K562 (cell line): ENCODE measurements at regions not wholly inside any gene's neighbourhood (a gene's known extent, or its start where the extent isn't known, plus 50 kb on each side); places are given as distances from the start of the nearest gene placed in this dataset.

Experiments used
- ATAC-seq: fragments of 200-7000 bp; cut with Tn5 transposase; 3 replicates; pipeline ENCODE4 v1.9.1; 2020; ENCODE audit warnings: moderate library complexity
- BruUV-seq: library from RNA; stranded (reverse); fragments of 400-500 nt; replicated peaks from 2 replicates; lab custom pipeline; 2021; lab: Mats Ljungman, UMichigan
- CTCF ChIA-PET: fragments of 300-600 bp; formaldehyde crosslinking; extraction: SDS; loops from one replicate; lab custom pipeline; 2021; ENCODE audit warnings: low intra/inter-chr PET ratio; lab: Yijun Ruan, JAX
- POLR2A ChIA-PET: fragments of 300-600, 350-650 bp; sonication (Branson Sonifier 250); formaldehyde crosslinking; extraction: SDS; loops from one replicate; lab custom pipeline; 2021; ENCODE audit warnings: antibody characterized with exemption, inconsistent platforms; lab: Yijun Ruan, JAX
- DNase-seq, 4 experiments: peaks; one replicate each; pipeline versions ENCODE4 v3.0.0 to v3.0.0-alpha.2; 2011 to 2018; ENCODE audit warnings: low spot score in 3 of 4, mixed read lengths in 3 of 4; ENCODE audit errors: extremely low read depth in 1 of 4
- FAIRE-seq: peaks from 2 replicates; lab custom pipeline; 2011; peaks lifted over from hg19 to GRCh38; lab: Jason Lieb, UNC
- H2AFZ ChIP-seq: 2 replicates; pipeline ENCODE4 v1.6.0; 2011; ENCODE audit warnings: low read depth, low read length, control low read depth, inconsistent platforms
- H3K27ac ChIP-seq: fragments of 200-600 bp; 3 replicates; pipeline ENCODE4 v1.8.0; 2011; ENCODE audit warnings: low read depth, mild to moderate bottlenecking, control low read depth, inconsistent platforms, low read length, moderate library complexity, mixed read lengths; ENCODE audit errors: extremely low read depth
- H3K27me3 ChIP-seq, 2 experiments: fragments of 300-600 bp in 1 of 2; 2 replicates in 1 of 2; 3 replicates in 1 of 2; pipeline versions ENCODE4 v1.6.0 to v1.8.0; 2011; ENCODE audit warnings: inconsistent platforms in 2 of 2, low read length in 2 of 2, mild to moderate bottlenecking in 1 of 2, mixed read lengths in 1 of 2, moderate library complexity in 1 of 2; ENCODE audit not compliant: control insufficient read depth in 2 of 2, insufficient read depth in 2 of 2
- H3K36me3 ChIP-seq: fragments of 300-600 bp; 3 replicates; pipeline ENCODE4 v1.8.0; 2011; ENCODE audit warnings: mild to moderate bottlenecking, low read length, inconsistent platforms; ENCODE audit not compliant: control insufficient read depth, insufficient read depth
- H3K4me1 ChIP-seq, 2 experiments: fragments of 200-600 bp in 1 of 2; replicated peaks in 1 of 2; 2 replicates in 1 of 2; 3 replicates in 1 of 2; pipeline versions ENCODE4 v1.5.1 to v1.8.0; 2011; ENCODE audit warnings: inconsistent platforms in 2 of 2, low read length in 2 of 2, mild to moderate bottlenecking in 1 of 2, mixed read lengths in 1 of 2, moderate library complexity in 1 of 2; ENCODE audit not compliant: control insufficient read depth in 2 of 2, insufficient read depth in 2 of 2
- H3K4me2 ChIP-seq: 2 replicates; pipeline ENCODE4 v1.6.1; 2011; ENCODE audit warnings: low read length, control low read depth, inconsistent platforms, mixed read lengths; ENCODE audit not compliant: insufficient read depth
- H3K4me3 ChIP-seq: fragments of 200-600 bp; sonication (generic), shearing (Covaris generic); 2 replicates; pipeline ENCODE4 v1.5.1; 2016; ENCODE audit warnings: control low read depth, inconsistent platforms
- H3K79me2 ChIP-seq: fragments of 200-600 bp; 3 replicates; pipeline ENCODE4 v1.8.0; 2011; ENCODE audit warnings: low read length, inconsistent platforms; ENCODE audit not compliant: control insufficient read depth, insufficient read depth
- H3K9ac ChIP-seq, 2 experiments: 2 replicates each; pipeline versions ENCODE4 v1.6.0 to v1.6.1; 2011; ENCODE audit warnings: low read depth in 2 of 2, low read length in 2 of 2, control low read depth in 1 of 2, inconsistent platforms in 1 of 2, mild to moderate bottlenecking in 1 of 2, mixed read lengths in 1 of 2; ENCODE audit not compliant: insufficient read depth in 1 of 2
- H3K9me1 ChIP-seq: one replicate; pipeline ENCODE4 v1.6.0; 2011; ENCODE audit warnings: inconsistent platforms, mild to moderate bottlenecking, low read length, moderate library complexity; ENCODE audit not compliant: control insufficient read depth, insufficient read depth
- H3K9me3 ChIP-seq: replicated peaks from 2 replicates; pipeline ENCODE4 v1.5.1; 2011; ENCODE audit warnings: low read depth, low read length, inconsistent platforms; ENCODE audit not compliant: control insufficient read depth, insufficient read depth
- H4K20me1 ChIP-seq: replicated peaks from 2 replicates; pipeline ENCODE4 v1.6.1; 2011; ENCODE audit warnings: low read length, inconsistent platforms, mixed read lengths; ENCODE audit not compliant: control insufficient read depth, insufficient read depth
- ARID4B ChIP-seq: sonication (generic); formaldehyde crosslinking; IDR thresholded peaks from 2 replicates; pipeline ENCODE4 v1.8.0; 2022; ENCODE audit warnings: mild to moderate bottlenecking, missing genetic modification reagents
- CREB1 ChIP-seq, 2 experiments: sonication (generic) in 1 of 2; formaldehyde crosslinking in 1 of 2; IDR thresholded peaks; 2 replicates each; pipeline versions ENCODE4 v1.6.1 to v1.8.0; 2012 to 2022; ENCODE audit warnings: inconsistent platforms in 1 of 2, mild to moderate bottlenecking in 1 of 2, missing genetic modification reagents in 1 of 2, moderate library complexity in 1 of 2
- DDX20 ChIP-seq: fragments of 450-650 bp; IDR thresholded peaks from 2 replicates; pipeline ENCODE4 v1.6.1; 2016; ENCODE audit warnings: missing genetic modification characterization, low read depth, mild to moderate bottlenecking, missing compliant biosample characterization, moderate library complexity
- JUN ChIP-seq, 2 experiments: sonication (generic) in 1 of 2; formaldehyde crosslinking in 1 of 2; IDR thresholded peaks; 2 replicates each; pipeline versions ENCODE4 v1.6.1 to v1.8.0; 2012 to 2022; ENCODE audit warnings: borderline replicate concordance in 2 of 2, mild to moderate bottlenecking in 2 of 2, improper control_type of control experiment in 1 of 2, low read depth in 1 of 2, low read length in 1 of 2, missing genetic modification reagents in 1 of 2
- JUND ChIP-seq, 2 experiments: IDR thresholded peaks; 2 replicates in 1 of 2; 3 replicates in 1 of 2; pipeline ENCODE4 v1.6.1; 2011; ENCODE audit warnings: borderline replicate concordance in 2 of 2, low read depth in 2 of 2, low read length in 2 of 2, improper control_type of control experiment in 1 of 2, missing biosample characterization in 1 of 2, missing genetic modification characterization in 1 of 2, missing genetic modification reagents in 1 of 2
- LARP7 ChIP-seq: fragments of 450-650 bp; IDR thresholded peaks from 2 replicates; pipeline ENCODE4 v1.6.1; 2016
- MEIS2 ChIP-seq: fragments of 450-650 bp; IDR thresholded peaks from 2 replicates; pipeline ENCODE4 v1.6.1; 2014; ENCODE audit warnings: mild to moderate bottlenecking; ENCODE audit not compliant: partially characterized antibody
- NFIX ChIP-seq: fragments of 250-450 bp; sonication (Bioruptor Pico); IDR thresholded peaks from 2 replicates; pipeline ENCODE4 v1.4.0; 2020; ENCODE audit warnings: low read depth, mild to moderate bottlenecking, moderate library complexity
- POLR2AphosphoS2 ChIP-seq: IDR thresholded peaks from 2 replicates; pipeline ENCODE4 v1.6.1; 2012; ENCODE audit warnings: low read length, improper control_type of control experiment
- TEAD4 ChIP-seq, 2 experiments: sonication (generic) in 1 of 2; formaldehyde crosslinking in 1 of 2; IDR thresholded peaks; 2 replicates each; pipeline versions ENCODE4 v1.6.1 to v1.8.0; 2012 to 2022; ENCODE audit warnings: borderline replicate concordance in 1 of 2, inconsistent platforms in 1 of 2, low read length in 1 of 2, mild to moderate bottlenecking in 1 of 2, missing genetic modification reagents in 1 of 2
- YBX1 ChIP-seq: fragments of 450-650 bp; IDR thresholded peaks from 2 replicates; pipeline ENCODE4 v1.7.1; 2016; ENCODE audit warnings: mild to moderate bottlenecking
- ZNF224 ChIP-seq: sonication (generic); formaldehyde crosslinking; IDR thresholded peaks from 2 replicates; pipeline ENCODE4 v1.8.0; 2022; ENCODE audit warnings: mild to moderate bottlenecking, missing genetic modification reagents
- ZNF3 ChIP-seq: fragments of 250-450 bp; sonication (Bioruptor Pico); IDR thresholded peaks from 2 replicates; pipeline ENCODE4 v1.5.0; 2021; ENCODE audit warnings: mild to moderate bottlenecking, moderate library complexity
- WGBS: fragments of 100-300 bp; shearing (Covaris generic); methylation state at CpG from one replicate; pipeline ENCODE4 v1.1.6; 2016; ENCODE audit warnings: low coverage, mixed read lengths; ENCODE audit not compliant: insufficient coverage; ENCODE audit errors: missing lambda C conversion rate; 5-methylcytosine and 5-hydroxymethylcytosine counted together
- in situ Hi-C: fragments of 300-500 bp; cut with MboI; formaldehyde crosslinking; loops from 4 replicates; pipeline ENCODE4 v1.15.0; 2018; ENCODE audit warnings: inconsistent platforms, mixed read lengths
- intact Hi-C: fragments of 100-400 bp; cut with micrococcal nuclease; formaldehyde crosslinking; loops from 2 replicates; pipeline ENCODE4 v1.14.2; 2022

GRCh38 chr1:5662086-5662743 is 330.0 kb downstream of the NPHP4 start:
- intact Hi-C loops: no loop called here
- no peak overlapping the region for H3K4me3 ChIP-seq
- WGBS: 1% methylated on average over 9 of the region's 9 CpGs
- no peaks in the 10 kb centered on the region for H3K79me2 ChIP-seq
- in situ Hi-C loops: no loop called here
- TF ChIP-seq DDX20 (no peak), ZNF3 (CRISPR knock-in tag) (no peak), NFIX (CRISPR knock-in tag) (no peak), TEAD4 (IDR thresholded peaks at IDR 0.05; ENCODE audit: low read length) (no peak), TEAD4 (CRISPR knock-in tag; IDR thresholded peaks at IDR 0.05; ENCODE audit: borderline replicate concordance) (no peak), YBX1 (no peak), ZNF224 (no peak), LARP7 (no peak), CREB1 (IDR thresholded peaks at IDR 0.05) (no peak), CREB1 (CRISPR knock-in tag; IDR thresholded peaks at IDR 0.05) (no peak), JUND (IDR thresholded peaks at IDR 0.05; ENCODE audit: borderline replicate concordance, low read depth, low read length) (no peak), JUND (tag; IDR thresholded peaks at IDR 0.05; ENCODE audit: borderline replicate concordance, low read depth, low read length) (no peak), POLR2AphosphoS2 (no peak), ARID4B (CRISPR knock-in tag) (no peak), MEIS2 (no peak), JUN (IDR thresholded peaks at IDR 0.05; ENCODE audit: borderline replicate concordance, low read depth, low read length) (no peak), JUN (CRISPR knock-in tag; IDR thresholded peaks at IDR 0.05; ENCODE audit: borderline replicate concordance) (no peak)
- H3K4me1 ChIP-seq: no peaks in the 10 kb centered on the region
- ChIA-PET CTCF (no interaction called here), POLR2A (interaction anchor here (0.7 to 1.0 kb wide), 3 partner anchors 17 to 593 kb away, joined by 3 to 4 read pairs (median 3); no protein-coding TSS in a partner anchor)
- H4K20me1 ChIP-seq: no peaks in the 10 kb centered on the region; the same call in 1 of the 2 replicates
- H3K9me1 ChIP-seq: no peaks in the 10 kb centered on the region
- no peak overlapping the region for H2AFZ ChIP-seq
- no TSS peak for BruUV-seq
- no peak for ATAC-seq
- no peak overlapping the region for H3K9ac ChIP-seq
- no peak for DNase-seq
- H3K27me3 ChIP-seq: peaks cover 0 to 6% of the 10 kb centered on the region in 2 experiments; a peak in 1 of 5 replicates
- H3K36me3 ChIP-seq: no peaks in the 10 kb centered on the region
- no peak overlapping the region for H3K27ac ChIP-seq
- FAIRE-seq: no peak
- H3K4me2 ChIP-seq: no peak overlapping the region
- no peaks in the 10 kb centered on the region for H3K9me3 ChIP-seq
